ENCODE measurements at regions not wholly inside any gene's neighbourhood (a gene's known extent, or its start where the extent isn't known, plus 50 kb on each side); places are given as distances from the start of the nearest gene placed in this dataset.

GRCh38 chr18:40782453-40783130, 1172.4 kb upstream of the PIK3C3 start:
- Histone ChIP-seq H3K36me3 (ENCODE audit: control insufficient read depth, insufficient read depth, low read length) (no peaks in the 10 kb centered on the region), H3K4me3 (ENCODE audit: low read depth, low read length) (no peak overlapping the region), H3K27me3 (ENCODE audit: control insufficient read depth, insufficient read depth, low read length) (no peaks in the 10 kb centered on the region)
- TF ChIP-seq CTCF (IDR thresholded peaks at IDR 0.05; ENCODE audit: insufficient read depth, low read length, poor library complexity, severe bottlenecking): no peak
- DNase-seq (ENCODE audit: low read depth): no peak

- DNase-seq (ENCODE audit: low read depth): no peak
- no peak for TF ChIP-seq CTCF (IDR thresholded peaks at IDR 0.05; ENCODE audit: insufficient read depth, low read length, poor library complexity, severe bottlenecking)
- H3K4me3 ChIP-seq (ENCODE audit: low read depth, low read length): no peak overlapping the region
- H3K27me3 ChIP-seq (ENCODE audit: control insufficient read depth, insufficient read depth, low read length): no peaks in the 10 kb centered on the region
- H3K36me3 ChIP-seq (ENCODE audit: control insufficient read depth, insufficient read depth, low read length): no peaks in the 10 kb centered on the region
These were observed 1185.2 kb upstream of the PIK3C3 start for GRCh38 chr18:40769786-40770185.

- no peak for DNase-seq (ENCODE audit: low read depth)
- Histone ChIP-seq H3K27me3 (ENCODE audit: control insufficient read depth, insufficient read depth, low read length) (no peaks in the 10 kb centered on the region), H3K4me3 (ENCODE audit: low read depth, low read length) (no peak overlapping the region), H3K36me3 (ENCODE audit: control insufficient read depth, insufficient read depth, low read length) (no peaks in the 10 kb centered on the region)
- no peak for TF ChIP-seq CTCF (IDR thresholded peaks at IDR 0.05; ENCODE audit: insufficient read depth, low read length, poor library complexity, severe bottlenecking)
These were observed 1194.8 kb upstream of the PIK3C3 start for GRCh38 chr18:40760251-40760650.

GRCh38 chr18:40754477-40754876, 1200.6 kb upstream of the PIK3C3 start:
- TF ChIP-seq CTCF (IDR thresholded peaks at IDR 0.05; ENCODE audit: insufficient read depth, low read length, poor library complexity, severe bottlenecking): no peak
- DNase-seq (ENCODE audit: low read depth): no peak
- H3K4me3 ChIP-seq (ENCODE audit: low read depth, low read length): no peak overlapping the region
- H3K27me3 ChIP-seq (ENCODE audit: control insufficient read depth, insufficient read depth, low read length): no peaks in the 10 kb centered on the region
- H3K36me3 ChIP-seq (ENCODE audit: control insufficient read depth, insufficient read depth, low read length): no peaks in the 10 kb centered on the region

GRCh38 chr18:40752316-40752715, 1202.7 kb upstream of the PIK3C3 start:
- Histone ChIP-seq H3K27me3 (ENCODE audit: control insufficient read depth, insufficient read depth, low read length) (no peaks in the 10 kb centered on the region), H3K4me3 (ENCODE audit: low read depth, low read length) (no peak overlapping the region), H3K36me3 (ENCODE audit: control insufficient read depth, insufficient read depth, low read length) (no peaks in the 10 kb centered on the region)
- TF ChIP-seq CTCF (IDR thresholded peaks at IDR 0.05; ENCODE audit: insufficient read depth, low read length, poor library complexity, severe bottlenecking): no peak
- DNase-seq (ENCODE audit: low read depth): no peak

GRCh38 chr18:40751186-40751585, 1203.8 kb upstream of the PIK3C3 start:
- Histone ChIP-seq H3K27me3 (ENCODE audit: control insufficient read depth, insufficient read depth, low read length) (no peaks in the 10 kb centered on the region), H3K36me3 (ENCODE audit: control insufficient read depth, insufficient read depth, low read length) (no peaks in the 10 kb centered on the region), H3K4me3 (ENCODE audit: low read depth, low read length) (no peak overlapping the region)
- DNase-seq (ENCODE audit: low read depth): no peak
- TF ChIP-seq CTCF (IDR thresholded peaks at IDR 0.05; ENCODE audit: insufficient read depth, low read length, poor library complexity, severe bottlenecking): no peak

All from kidney epithelial cell (primary cell).